ENCODE measurements at regions not wholly inside any gene's neighbourhood (a gene's known extent, or its start where the extent isn't known, plus 50 kb on each side); places are given as distances from the start of the nearest gene placed in this dataset.

DNA sequence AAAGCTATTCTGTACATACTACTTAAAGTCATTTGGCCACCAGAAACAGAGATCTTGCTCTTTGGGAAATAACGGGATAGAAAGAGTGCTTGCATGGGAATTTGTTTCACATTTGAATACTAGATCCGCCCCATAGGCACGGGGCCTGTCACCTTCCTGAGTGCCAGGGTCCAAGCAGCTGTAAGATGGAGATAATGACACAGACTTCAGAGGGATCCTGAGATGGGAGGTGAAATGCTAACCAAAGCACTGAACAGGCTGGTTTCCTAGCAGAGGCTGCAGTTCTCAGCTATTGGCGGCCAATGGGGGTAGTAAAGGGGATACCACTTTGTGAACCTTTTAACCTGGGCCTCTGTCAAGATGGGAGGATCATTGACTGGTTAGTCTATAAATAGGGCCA, 225.4 kb downstream of the IRF8 start:
- no peak for DNase-seq

- no peak for DNase-seq
Observed at GRCh38 chr16:86126891-86127290, 227.9 kb downstream of the IRF8 start.

DNA sequence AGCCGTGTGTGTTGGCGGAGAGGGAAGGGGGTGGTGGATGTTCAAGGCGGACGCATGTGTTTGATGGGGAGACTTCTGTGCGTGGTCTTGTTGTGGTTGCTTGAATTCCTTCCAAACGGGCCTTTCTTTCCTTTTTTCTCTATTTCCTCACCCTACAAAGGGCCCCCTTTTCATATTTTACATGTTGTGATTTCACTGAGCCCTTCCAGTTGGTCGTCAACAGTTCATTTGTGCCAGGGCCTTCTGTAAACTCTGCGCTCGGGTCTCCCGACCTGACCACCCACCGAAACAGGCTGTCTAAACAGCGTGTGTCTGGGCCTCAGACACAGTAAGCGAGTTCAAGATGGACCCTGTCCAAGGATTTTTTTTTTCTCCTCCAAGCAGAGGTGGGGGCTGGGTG, 228.4 kb downstream of the IRF8 start:
- no peak for DNase-seq

DNA sequence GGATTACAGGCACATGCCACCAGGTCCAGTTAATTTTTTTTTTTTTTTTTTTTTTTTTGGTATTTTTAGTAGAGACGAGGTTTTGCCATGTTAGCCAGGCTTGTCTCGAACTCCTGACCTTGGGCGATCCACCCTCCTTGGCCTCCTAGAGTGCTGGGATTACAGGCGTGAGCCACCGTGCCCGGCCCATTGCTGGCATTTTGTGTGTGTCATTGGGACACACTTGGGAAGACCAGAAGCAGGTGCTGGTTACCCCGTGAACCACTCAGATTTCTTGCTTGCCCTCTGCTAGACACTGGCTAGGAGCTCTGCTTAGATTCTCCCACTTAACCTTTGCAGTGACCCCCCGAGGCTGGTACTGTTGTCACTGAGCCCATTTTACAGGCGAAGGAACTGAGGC, 229.3 kb downstream of the IRF8 start:
- DNase-seq = no peak

DNA sequence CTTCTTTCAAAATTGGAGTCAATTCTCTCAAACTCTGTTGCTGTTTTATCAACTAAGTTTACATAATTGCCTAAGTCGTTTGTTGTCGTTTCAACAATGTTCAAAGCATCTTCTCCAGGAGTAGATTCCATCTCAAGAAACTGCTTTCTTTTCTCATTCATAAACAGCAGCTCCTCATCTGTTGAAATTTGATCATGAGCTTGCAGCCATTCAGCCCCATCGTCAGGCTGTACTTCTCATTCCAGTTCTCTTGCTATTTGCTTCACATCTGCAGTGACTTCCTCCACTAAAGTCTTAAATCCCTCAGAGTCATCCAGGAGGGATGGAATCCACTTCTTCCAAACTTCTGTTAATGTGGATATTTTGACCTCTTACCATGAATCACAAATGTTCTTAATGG, 230.6 kb downstream of the IRF8 start:
- DNase-seq = no peak

DNA sequence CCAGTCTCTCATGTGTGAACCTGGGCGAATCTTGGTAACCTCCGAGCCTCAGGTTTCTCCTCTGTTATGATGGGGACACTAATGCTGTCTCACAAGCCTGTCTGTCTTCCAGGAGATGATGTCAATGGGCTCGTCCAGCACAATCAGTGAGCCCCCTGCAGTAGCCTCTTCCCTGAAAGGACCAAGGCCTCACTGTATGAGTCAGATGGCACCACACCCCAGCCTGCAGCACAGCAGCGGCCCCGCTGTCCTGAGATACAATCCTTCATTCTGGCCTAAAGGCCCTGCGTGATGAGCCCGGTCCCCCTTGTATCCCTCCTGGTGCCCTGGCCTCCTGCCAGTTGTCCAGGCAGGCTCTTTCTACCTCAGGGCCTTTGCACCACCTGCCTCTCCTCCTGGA, 234.4 kb downstream of the IRF8 start:
- no peak for DNase-seq

DNA sequence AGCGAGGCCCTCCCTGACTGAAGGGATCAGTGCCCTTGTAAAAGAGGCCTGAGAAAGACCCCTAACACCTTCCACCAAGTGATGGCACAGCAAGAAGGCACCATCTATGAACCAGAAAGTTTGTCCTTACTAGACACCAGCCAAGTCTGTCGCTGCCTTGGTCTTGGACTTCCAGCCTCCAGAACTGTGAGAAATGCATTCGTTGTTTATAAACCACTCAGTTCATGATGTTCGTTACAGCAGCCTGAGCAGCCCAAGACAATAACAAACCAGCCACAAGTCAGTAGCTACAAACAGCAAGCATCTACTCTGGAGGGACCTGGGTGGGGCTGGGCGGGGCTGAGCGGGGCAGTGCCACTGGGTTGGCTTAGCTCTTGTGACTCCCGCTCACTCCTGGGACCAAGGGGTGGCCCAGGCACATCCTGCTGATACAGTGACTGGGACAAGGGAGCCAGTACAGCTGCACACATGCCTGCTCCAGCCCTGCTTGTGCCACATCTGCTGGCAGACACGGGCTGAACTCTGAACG, 234.9 kb downstream of the IRF8 start:
- no peak for DNase-seq

GRCh38 chr16:86134802-86135461, 236.0 kb downstream of the IRF8 start:
- DNase-seq = no peak

DNA sequence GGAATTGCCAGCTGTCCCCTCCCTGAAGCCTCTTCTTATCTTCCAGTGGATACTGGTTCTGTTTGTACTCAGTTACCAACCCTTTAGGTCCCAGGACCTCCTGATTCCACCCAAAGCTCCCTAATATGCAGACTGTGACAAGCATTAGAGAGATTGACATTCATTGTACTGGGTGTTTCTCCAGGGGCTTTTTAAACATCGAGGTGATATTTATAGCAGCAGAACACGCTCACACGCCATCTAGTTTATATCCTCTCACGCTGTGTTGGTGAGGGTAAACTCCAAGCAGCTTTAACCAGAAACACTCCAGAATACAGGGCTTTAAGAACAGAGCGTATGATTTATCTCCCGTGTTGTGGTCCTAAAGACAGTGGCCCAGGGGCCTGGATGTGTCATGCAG, 238.4 kb downstream of the IRF8 start:
- DNase-seq = no peak

DNA sequence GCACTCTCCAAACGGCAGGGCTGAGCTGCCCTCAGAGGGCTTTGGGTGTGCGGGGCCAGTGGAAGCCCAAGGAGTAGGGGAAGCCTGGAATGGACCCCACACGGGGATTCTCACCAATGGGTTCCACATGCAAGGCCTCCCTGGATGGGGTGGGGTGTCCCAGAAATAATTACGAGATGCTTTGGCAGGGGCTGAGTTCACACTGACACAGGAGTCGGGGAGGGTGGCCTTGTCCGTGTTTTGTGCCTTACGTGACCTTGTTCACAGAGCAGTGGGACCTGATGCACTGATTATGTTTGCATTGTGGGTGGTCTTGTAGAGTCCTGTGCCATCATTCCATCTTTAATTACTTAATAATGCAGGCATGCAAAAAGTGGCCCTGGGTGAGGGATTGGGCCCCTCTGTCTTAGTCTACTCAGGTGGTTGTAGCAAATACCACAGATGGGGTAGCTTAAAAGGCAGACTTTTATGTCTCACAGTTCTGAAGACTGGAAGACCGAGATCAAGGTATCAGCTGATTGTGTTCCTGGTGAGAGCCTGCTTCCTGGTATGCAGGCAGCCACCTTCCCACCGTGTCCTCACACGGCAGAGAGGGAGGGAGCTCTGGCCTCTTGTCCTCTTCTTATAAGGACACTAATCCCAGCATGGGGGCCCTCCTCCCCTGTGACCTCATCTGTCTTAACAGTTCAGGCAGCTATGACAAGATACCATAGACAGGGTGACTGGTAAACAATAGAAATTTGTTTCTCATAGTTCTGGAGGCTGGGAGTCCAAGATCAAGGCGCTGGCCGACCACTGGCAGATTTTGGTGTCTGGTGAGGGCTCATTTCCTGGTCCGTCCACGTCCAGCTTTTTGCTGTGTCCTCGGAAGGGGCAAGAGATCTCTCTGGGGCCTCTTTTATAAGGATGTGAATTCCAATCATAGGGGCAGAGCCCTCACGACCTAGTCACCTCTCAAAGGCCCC, 239.4 kb downstream of the IRF8 start:
- no peak for DNase-seq

GRCh38 chr16:86142801-86143236, 243.9 kb downstream of the IRF8 start:
- DNase-seq = peak; percentile 82

GRCh38 chr16:86143666-86144065, 244.7 kb downstream of the IRF8 start:
- DNase-seq = no peak

DNA sequence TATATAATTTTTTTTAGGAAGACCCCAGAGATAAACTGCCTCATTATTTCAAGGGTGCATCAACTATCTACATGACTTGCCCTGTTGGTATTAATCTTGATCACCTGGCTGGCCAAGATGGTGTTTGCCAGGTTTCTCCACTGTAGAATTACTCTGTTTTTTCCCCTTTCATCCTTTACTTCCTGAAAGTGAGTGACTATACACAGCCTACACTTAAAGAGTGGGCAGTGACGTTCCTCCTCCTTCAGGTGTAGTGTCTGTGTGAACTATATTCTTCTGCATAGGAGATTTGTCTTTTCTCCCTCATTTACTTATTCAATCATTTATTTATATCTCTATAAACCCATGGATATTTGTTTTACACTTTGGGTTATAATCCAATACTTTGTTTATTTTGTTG, 246.7 kb downstream of the IRF8 start:
- DNase-seq = no peak

- DNase-seq = no peak
Observed at GRCh38 chr16:86150641-86151238, 251.8 kb downstream of the IRF8 start.

DNA sequence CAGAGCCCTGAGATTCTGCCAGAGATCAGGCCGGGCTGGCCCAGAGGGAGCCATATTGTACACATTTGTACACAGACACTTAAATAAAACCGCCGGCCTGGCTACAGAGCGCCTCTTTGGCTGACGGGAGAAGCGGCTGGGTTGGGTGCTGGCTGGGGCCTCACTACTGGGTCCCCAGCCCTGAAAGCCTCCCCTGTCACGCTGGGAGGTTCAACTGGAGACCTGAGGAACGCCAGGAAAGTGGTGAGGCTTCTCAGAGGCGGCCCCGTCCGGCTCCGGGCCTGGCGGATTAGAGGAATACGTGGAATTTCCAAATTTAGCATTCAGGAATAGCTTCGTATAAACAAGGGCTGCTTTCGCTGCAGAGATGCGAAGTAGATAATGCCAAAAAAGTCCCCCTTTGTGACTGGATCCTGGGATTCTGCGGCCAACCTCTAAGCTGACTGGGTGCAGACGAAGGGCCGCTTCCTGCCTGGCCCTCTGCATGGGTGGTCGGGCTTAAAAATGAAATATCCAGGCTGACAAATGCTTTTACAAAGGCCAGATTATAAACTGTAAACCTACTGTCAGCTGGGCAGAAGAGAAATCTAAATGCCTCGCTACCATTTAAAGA, 252.4 kb downstream of the IRF8 start:
- no peak for DNase-seq

DNA sequence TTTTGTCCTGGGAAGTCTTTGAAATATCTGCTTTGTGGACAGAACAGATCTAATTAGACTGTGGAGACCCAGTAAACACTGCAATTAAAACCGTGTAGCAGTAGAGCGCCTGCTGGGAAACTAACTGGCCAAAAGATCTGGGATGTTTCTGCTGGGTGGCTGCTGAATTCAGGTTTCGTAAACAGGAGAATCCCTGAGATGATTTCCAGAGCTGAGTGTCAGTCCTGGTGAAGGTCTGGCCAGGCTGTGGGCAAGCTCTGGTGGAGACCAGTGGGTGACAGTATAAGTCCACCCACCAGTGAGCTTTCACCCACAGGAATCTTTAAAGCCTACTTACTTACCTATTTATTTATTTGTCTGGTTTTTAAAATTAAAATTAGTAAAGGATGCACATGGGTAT, 257.2 kb downstream of the IRF8 start:
- no peak for DNase-seq

DNA sequence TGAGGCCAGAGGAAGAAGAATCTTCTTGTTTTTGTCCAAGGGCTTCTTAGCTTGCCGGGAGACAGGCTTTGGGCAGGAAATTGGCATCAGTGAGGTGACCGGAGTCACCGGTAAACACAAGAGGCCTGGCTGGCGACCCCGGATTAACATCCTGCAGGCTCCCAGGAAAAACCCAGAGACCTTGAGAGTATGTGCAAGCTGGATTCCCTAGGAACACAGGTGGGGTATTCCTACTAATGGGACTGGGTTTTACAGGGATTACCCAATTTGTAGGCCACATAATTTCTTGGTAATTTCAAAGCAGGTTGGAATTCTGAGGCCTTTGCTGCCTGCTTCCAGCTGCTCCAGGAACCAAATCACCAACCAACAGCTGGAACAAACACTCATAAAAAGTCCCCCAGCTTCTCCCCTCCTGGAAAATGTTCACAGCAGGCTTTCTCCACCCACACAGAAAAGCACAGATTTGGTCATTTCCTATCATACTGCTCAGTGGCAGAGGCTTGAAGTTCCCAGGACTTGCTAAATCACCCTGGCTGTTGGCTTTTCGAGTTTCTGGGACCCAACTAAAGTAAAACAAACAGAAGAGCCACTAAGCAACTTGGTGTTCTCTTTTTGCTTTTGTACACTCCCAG, 258.8 kb downstream of the IRF8 start:
- DNase-seq = no peak

- DNase-seq = no peak
Observed at GRCh38 chr16:86158688-86159360, 259.9 kb downstream of the IRF8 start.

DNA sequence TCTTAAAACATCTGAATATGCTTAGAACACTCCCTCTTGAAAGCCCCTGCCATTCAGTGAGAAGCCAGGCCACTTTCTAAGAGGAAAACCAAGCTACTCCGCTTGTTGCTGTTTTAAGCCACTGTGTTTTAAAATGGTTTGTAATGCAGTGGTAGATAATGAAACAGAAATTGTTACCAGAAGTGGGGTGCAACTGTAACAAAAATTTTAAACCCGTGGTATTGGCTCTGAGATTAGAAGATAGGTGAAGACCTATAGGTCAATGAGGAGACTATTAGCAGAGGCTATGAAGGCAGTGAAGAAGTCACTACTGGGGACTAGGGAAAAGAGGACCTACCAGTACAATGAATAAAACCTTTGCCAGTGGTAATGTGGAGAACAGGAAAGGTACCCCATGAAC, 266.5 kb downstream of the IRF8 start:
- DNase-seq = no peak

- DNase-seq = no peak
Observed at GRCh38 chr16:86166414-86166813, 267.5 kb downstream of the IRF8 start.

DNA sequence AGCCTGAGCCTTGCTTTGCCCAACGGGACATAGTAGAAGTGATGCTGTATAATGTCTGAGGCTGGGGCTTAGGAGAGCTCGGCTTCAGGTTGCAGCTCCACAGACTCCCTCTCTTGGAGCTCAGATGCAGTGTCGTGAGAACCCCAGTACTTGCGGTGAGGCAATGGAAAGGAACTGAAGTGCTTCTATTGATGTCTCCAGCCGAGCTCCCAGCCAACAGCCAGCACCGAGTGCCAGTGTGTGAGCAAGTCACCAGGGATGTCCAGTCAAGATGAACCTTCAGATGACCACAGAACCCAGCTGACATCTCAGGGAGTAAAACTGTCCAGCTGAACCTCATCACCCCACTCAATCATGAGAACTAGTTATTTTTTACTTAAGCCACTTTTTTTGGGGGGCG, 268.1 kb downstream of the IRF8 start:
- no peak for DNase-seq

- no peak for DNase-seq
Observed at GRCh38 chr16:86170720-86171119, 271.8 kb downstream of the IRF8 start.

All from T1000 (cell line).